PC-9 (cell line): ENCODE measurements at regions not wholly inside any gene's neighbourhood (a gene's known extent, or its start where the extent isn't known, plus 50 kb on each side); places are given as distances from the start of the nearest gene placed in this dataset.

Experiments
- BruUV-seq: library from RNA; stranded (reverse); fragments of 400-500 nt; replicated peaks from 2 replicates; lab custom pipeline; 2021; lab: Mats Ljungman, UMichigan
- CTCF ChIA-PET: fragments of 300-600 bp; sonication (Branson Sonifier 250); formaldehyde crosslinking; loops from one replicate; lab custom pipeline; 2022; ENCODE audit warnings: antibody characterized with exemption; lab: Charles Lee
- POLR2A ChIA-PET: fragments of 300-600 bp; sonication (Branson Sonifier 250); formaldehyde crosslinking; loops from one replicate; lab custom pipeline; 2022; ENCODE audit warnings: antibody characterized with exemption; ENCODE audit not compliant: unreplicated experiment; lab: Charles Lee
- DNase-seq, 2 experiments: peaks; one replicate each; pipeline versions ENCODE4 v3.0.0 to v3.0.0-alpha.2; 2015 to 2022; ENCODE audit warnings: mixed read lengths in 1 of 2
- H2AFZ ChIP-seq: fragments of 200-600 bp; sonication (generic); 2 replicates; pipeline ENCODE4 v1.8.1; 2017; ENCODE audit warnings: antibody characterized with exemption
- H3F3A ChIP-seq: fragments of 200-600 bp; sonication (generic); 2 replicates; pipeline ENCODE4 v1.8.1; 2017; ENCODE audit warnings: antibody characterized with exemption, mild to moderate bottlenecking, low read depth; ENCODE audit not compliant: insufficient read depth
- H3K27ac ChIP-seq: fragments of 200-600 bp; sonication (generic); 2 replicates; pipeline ENCODE4 v1.6.1; 2016; ENCODE audit warnings: mixed run types
- H3K27me3 ChIP-seq: fragments of 200-600 bp; sonication (generic); 2 replicates; pipeline ENCODE4 v1.6.1; 2016; ENCODE audit warnings: low read depth, mixed run types; ENCODE audit not compliant: insufficient read depth
- H3K36me3 ChIP-seq: fragments of 200-600 bp; sonication (generic); 2 replicates; pipeline ENCODE4 v1.6.1; 2016; ENCODE audit warnings: low read depth, mixed run types
- H3K4me1 ChIP-seq: fragments of 200-600 bp; sonication (generic); replicated peaks from 2 replicates; pipeline ENCODE4 v1.6.1; 2016; ENCODE audit warnings: mixed run types; ENCODE audit not compliant: insufficient read depth
- H3K4me2 ChIP-seq: fragments of 200-600 bp; sonication (generic); 2 replicates; pipeline ENCODE4 v1.6.1; 2017; ENCODE audit warnings: mixed run types
- H3K4me3 ChIP-seq: fragments of 200-600 bp; sonication (generic); 2 replicates; pipeline ENCODE4 v1.6.1; 2016; ENCODE audit warnings: mixed run types
- H3K79me2 ChIP-seq: fragments of 200-600 bp; sonication (generic); 2 replicates; pipeline ENCODE4 v1.6.1; 2017; ENCODE audit warnings: low read depth, mixed run types
- H3K9me2 ChIP-seq: fragments of 200-600 bp; sonication (generic); 2 replicates; pipeline ENCODE4 v1.8.1; 2017; ENCODE audit warnings: mild to moderate bottlenecking; ENCODE audit not compliant: insufficient read depth
- H3K9me3 ChIP-seq: fragments of 200-600 bp; sonication (generic); 2 replicates; pipeline ENCODE4 v1.8.1; 2016; ENCODE audit warnings: low read depth; ENCODE audit not compliant: insufficient read depth
- H4K20me1 ChIP-seq: fragments of 200-600 bp; sonication (generic); 2 replicates; pipeline ENCODE4 v1.8.1; 2017; ENCODE audit not compliant: insufficient read depth
- EZH2 ChIP-seq: fragments of 200-600 bp; sonication (generic); IDR thresholded peaks from 2 replicates; pipeline ENCODE4 v1.8.0; 2017; ENCODE audit warnings: antibody characterized with exemption, low read depth
- intact Hi-C: fragments of 100-400 bp; cut with micrococcal nuclease; formaldehyde crosslinking; loops from one replicate; pipeline ENCODE4 v1.10.0; 2022; ENCODE audit not compliant: unreplicated experiment
- TF ChIP-seq, protein P1 (sequence below): fragments of 200-600 bp; sonication (generic); conservative IDR thresholded peaks from 2 replicates; pipeline ENCODE4 v1.6.1; 2017; ENCODE audit warnings: mixed run types, antibody characterized with exemption, mild to moderate bottlenecking, moderate library complexity

GRCh38 chr10:64601298-64601697 lies 1080.1 kb downstream of the REEP3 start:
- POLR2A ChIA-PET = no interaction called here
- no peaks in the 10 kb centered on the region for H3K9me2 ChIP-seq
- H3K36me3 ChIP-seq = no peaks in the 10 kb centered on the region
- H3K27ac ChIP-seq = no peak overlapping the region
- TF ChIP-seq EZH2 = no peak
- TF ChIP-seq, protein P1, sequence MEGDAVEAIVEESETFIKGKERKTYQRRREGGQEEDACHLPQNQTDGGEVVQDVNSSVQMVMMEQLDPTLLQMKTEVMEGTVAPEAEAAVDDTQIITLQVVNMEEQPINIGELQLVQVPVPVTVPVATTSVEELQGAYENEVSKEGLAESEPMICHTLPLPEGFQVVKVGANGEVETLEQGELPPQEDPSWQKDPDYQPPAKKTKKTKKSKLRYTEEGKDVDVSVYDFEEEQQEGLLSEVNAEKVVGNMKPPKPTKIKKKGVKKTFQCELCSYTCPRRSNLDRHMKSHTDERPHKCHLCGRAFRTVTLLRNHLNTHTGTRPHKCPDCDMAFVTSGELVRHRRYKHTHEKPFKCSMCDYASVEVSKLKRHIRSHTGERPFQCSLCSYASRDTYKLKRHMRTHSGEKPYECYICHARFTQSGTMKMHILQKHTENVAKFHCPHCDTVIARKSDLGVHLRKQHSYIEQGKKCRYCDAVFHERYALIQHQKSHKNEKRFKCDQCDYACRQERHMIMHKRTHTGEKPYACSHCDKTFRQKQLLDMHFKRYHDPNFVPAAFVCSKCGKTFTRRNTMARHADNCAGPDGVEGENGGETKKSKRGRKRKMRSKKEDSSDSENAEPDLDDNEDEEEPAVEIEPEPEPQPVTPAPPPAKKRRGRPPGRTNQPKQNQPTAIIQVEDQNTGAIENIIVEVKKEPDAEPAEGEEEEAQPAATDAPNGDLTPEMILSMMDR = no peak
- H3K9me3 ChIP-seq = no peaks in the 10 kb centered on the region
- no TSS peak for BruUV-seq
- CTCF ChIA-PET = no interaction called here
- no peak for DNase-seq
- no peaks in the 10 kb centered on the region for H3F3A ChIP-seq
- H3K4me1 ChIP-seq = no peaks in the 10 kb centered on the region
- H4K20me1 ChIP-seq = no peaks in the 10 kb centered on the region
- H3K4me2 ChIP-seq = no peak overlapping the region
- intact Hi-C loops = no loop called here
- no peak overlapping the region for H3K4me3 ChIP-seq
- H2AFZ ChIP-seq = no peak overlapping the region; the same call in 1 of the 2 replicates
- H3K79me2 ChIP-seq = no peaks in the 10 kb centered on the region
- no peaks in the 10 kb centered on the region for H3K27me3 ChIP-seq

- no TSS peak for BruUV-seq
- H3K9me3 ChIP-seq = no peaks in the 10 kb centered on the region
- no peaks in the 10 kb centered on the region for H3K79me2 ChIP-seq
- H4K20me1 ChIP-seq = no peaks in the 10 kb centered on the region; the same call in 1 of the 2 replicates
- no peaks in the 10 kb centered on the region for H3K36me3 ChIP-seq
- TF ChIP-seq EZH2 = no peak
- TF ChIP-seq, protein P1 = no peak
- no peak overlapping the region for H3K4me3 ChIP-seq
- H3F3A ChIP-seq = no peaks in the 10 kb centered on the region
- no peaks in the 10 kb centered on the region for H3K4me1 ChIP-seq
- H3K27me3 ChIP-seq = no peaks in the 10 kb centered on the region
- intact Hi-C loops = no loop called here
- CTCF ChIA-PET = no interaction called here
- H3K9me2 ChIP-seq = no peaks in the 10 kb centered on the region
- H3K27ac ChIP-seq = no peak overlapping the region
- DNase-seq = no peak
- POLR2A ChIA-PET = no interaction called here
- no peak overlapping the region for H2AFZ ChIP-seq
- H3K4me2 ChIP-seq = no peak overlapping the region
Measured at GRCh38 chr10:64617085-64617484, 1095.9 kb downstream of the REEP3 start.

GRCh38 chr10:64619102-64619501 lies 1097.9 kb downstream of the REEP3 start:
- Histone ChIP-seq H3K9me2 (no peaks in the 10 kb centered on the region), H3F3A (no peaks in the 10 kb centered on the region), H3K36me3 (no peaks in the 10 kb centered on the region), H2AFZ (no peak overlapping the region), H3K4me1 (no peaks in the 10 kb centered on the region), H3K4me3 (no peak overlapping the region), H3K4me2 (no peak overlapping the region), H3K27me3 (no peaks in the 10 kb centered on the region), H3K9me3 (no peaks in the 10 kb centered on the region), H3K27ac (no peak overlapping the region), H3K79me2 (no peaks in the 10 kb centered on the region), H4K20me1 (no peaks in the 10 kb centered on the region; the same call in 1 of the 2 replicates)
- POLR2A ChIA-PET = no interaction called here
- intact Hi-C loops = no loop called here
- CTCF ChIA-PET = no interaction called here
- DNase-seq = no peak
- no peak for TF ChIP-seq EZH2
- TF ChIP-seq, protein P1 = no peak
- BruUV-seq = no TSS peak
